ENCODE measurements at regions not wholly inside any gene's neighbourhood (a gene's known extent, or its start where the extent isn't known, plus 50 kb on each side); places are given as distances from the start of the nearest gene placed in this dataset.

- TF ChIP-seq POLR2A (IDR thresholded peaks at IDR 0.05) (no peak), CTCF (IDR thresholded peaks at IDR 0.05) (no peak)
- Histone ChIP-seq H3K9me3 (no peaks in the 10 kb centered on the region), H3K27me3 (peaks cover 0 to 25% (median 0%) of the 10 kb centered on the region in 4 donors), H3K27ac (no peak overlapping the region), H3K4me3 (no peak overlapping the region), H3K4me1 (no peaks in the 10 kb centered on the region), H3K36me3 (no peaks in the 10 kb centered on the region)
- no peak for DNase-seq
- 63 to 85% methylated on average over 1 to 4 of the region's 5 CpGs for WGBS, 2 donors
- intact Hi-C loops (cut with DNase I): no loop called here
Observed at GRCh38 chr22:48560836-48561235, 1266.8 kb downstream of the BRD1 start.

- Histone ChIP-seq H3K36me3 (no peaks in the 10 kb centered on the region), H3K4me3 (no peak overlapping the region), H3K9me3 (no peaks in the 10 kb centered on the region), H3K27ac (no peak overlapping the region), H3K4me1 (no peaks in the 10 kb centered on the region), H3K27me3 (peaks cover 0 to 28% (median 0%) of the 10 kb centered on the region in 4 donors)
- 74 to 86% methylated on average over 7 to 8 of the region's 9 CpGs for WGBS, 2 donors
- TF ChIP-seq POLR2A (IDR thresholded peaks at IDR 0.05) (no peak), CTCF (IDR thresholded peaks at IDR 0.05) (no peak)
- DNase-seq: no peak
- intact Hi-C loops (cut with DNase I): no loop called here
Observed at GRCh38 chr22:48560389-48560751, 1267.3 kb downstream of the BRD1 start.

GRCh38 chr22:48559647-48560388 is 1267.9 kb downstream of the BRD1 start:
- no peaks in the 10 kb centered on the region for H3K9me3 ChIP-seq
- intact Hi-C loops (cut with DNase I): no loop called here
- WGBS, 2 donors: 76 to 77% methylated on average over 21 to 25 of the region's 38 CpGs
- TF ChIP-seq POLR2A (IDR thresholded peaks at IDR 0.05) (no peak), CTCF (IDR thresholded peaks at IDR 0.05) (no peak)
- no peak for DNase-seq
- no peak overlapping the region for H3K27ac ChIP-seq
- H3K4me1 ChIP-seq: no peaks in the 10 kb centered on the region
- no peaks in the 10 kb centered on the region for H3K36me3 ChIP-seq
- H3K4me3 ChIP-seq: no peak overlapping the region
- peaks cover 0 to 28% (median 0%) of the 10 kb centered on the region in 4 donors for H3K27me3 ChIP-seq

GRCh38 chr22:48558606-48559402 is 1268.9 kb downstream of the BRD1 start:
- Histone ChIP-seq H3K4me3 (no peak overlapping the region), H3K27me3 (peaks cover 0 to 29% (median 0%) of the 10 kb centered on the region in 4 donors), H3K36me3 (no peaks in the 10 kb centered on the region), H3K27ac (no peak overlapping the region), H3K4me1 (no peaks in the 10 kb centered on the region), H3K9me3 (no peaks in the 10 kb centered on the region)
- no peak for TF ChIP-seq POLR2A (IDR thresholded peaks at IDR 0.05)
- TF ChIP-seq CTCF (IDR thresholded peaks at IDR 0.05): no peak
- intact Hi-C loops (cut with DNase I): no loop called here
- DNase-seq: no peak
- WGBS, 2 donors: 76 to 91% methylated on average over 9 to 17 of the region's 25 CpGs

GRCh38 chr22:48558016-48558415 is 1269.7 kb downstream of the BRD1 start:
- intact Hi-C loops (cut with DNase I): no loop called here
- DNase-seq: no peak
- TF ChIP-seq CTCF (IDR thresholded peaks at IDR 0.05) (no peak), POLR2A (IDR thresholded peaks at IDR 0.05) (no peak)
- Histone ChIP-seq H3K9me3 (no peaks in the 10 kb centered on the region), H3K36me3 (no peaks in the 10 kb centered on the region), H3K27me3 (peaks cover 0 to 36% (median 0%) of the 10 kb centered on the region in 4 donors), H3K27ac (no peak overlapping the region), H3K4me1 (no peaks in the 10 kb centered on the region), H3K4me3 (no peak overlapping the region)
- 89 to 92% methylated on average over 12 of the region's 12 CpGs for WGBS, 2 donors

Data from esophagus squamous epithelium (tissue), 5 donors.